ENCODE measurements at regions not wholly inside any gene's neighbourhood (a gene's known extent, or its start where the extent isn't known, plus 50 kb on each side); places are given as distances from the start of the nearest gene placed in this dataset.

DNA sequence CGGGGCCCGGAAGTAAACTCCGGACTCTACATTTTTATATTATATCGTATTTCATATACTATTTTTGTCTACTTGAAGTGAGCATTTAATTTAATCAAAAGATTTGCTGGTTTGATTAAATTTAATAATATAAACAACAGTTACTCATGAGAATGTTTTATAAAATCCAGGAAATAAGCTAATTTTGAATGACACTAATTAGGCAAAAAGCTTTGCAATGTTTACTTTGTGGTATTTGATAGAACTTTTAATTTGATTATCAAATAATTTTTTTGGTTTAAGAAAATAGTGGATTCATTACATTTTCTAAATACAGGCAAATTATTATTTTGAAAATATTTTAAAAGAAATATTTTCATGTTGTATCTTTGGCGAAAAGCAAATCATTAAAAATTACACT lies 900.4 kb upstream of the CDH2 start:
- Histone ChIP-seq H3K4me1 (ENCODE audit: control insufficient read depth, insufficient read depth, low read length) (no peaks in the 10 kb centered on the region), H3K9me3 (ENCODE audit: control insufficient read depth, insufficient read depth, low read depth, low read length) (no peaks in the 10 kb centered on the region), H3K27ac (ENCODE audit: low read length) (no peak overlapping the region), H3K4me3 (ENCODE audit: low read depth in 2 of 2, low read length in 2 of 2) (no peak overlapping the region), H3K27me3 (ENCODE audit: control insufficient read depth, insufficient read depth, low read length) (no peaks in the 10 kb centered on the region), H3K36me3 (ENCODE audit: control insufficient read depth, insufficient read depth, low read length) (no peaks in the 10 kb centered on the region)
- DNase-seq (ENCODE audit: low read depth, low spot score) (no peak), ATAC-seq (no peak)
- intact Hi-C loops (cut with micrococcal nuclease; ENCODE audit: unreplicated experiment), result no loop called here
- no peak for TF ChIP-seq POLR2AphosphoS5 (IDR thresholded peaks at IDR 0.05; ENCODE audit: low read depth, low read length)
- BruUV-seq (replicated peaks), result no TSS peak
- in situ Hi-C loops (cut with HindIII; ENCODE audit: low pct_unique_long_range_greater_than_20kb, low sequenced_read_pairs), result no loop called here
- CTCF ChIA-PET, result no interaction called here
- POLR2A ChIA-PET, result no interaction called here

DNA sequence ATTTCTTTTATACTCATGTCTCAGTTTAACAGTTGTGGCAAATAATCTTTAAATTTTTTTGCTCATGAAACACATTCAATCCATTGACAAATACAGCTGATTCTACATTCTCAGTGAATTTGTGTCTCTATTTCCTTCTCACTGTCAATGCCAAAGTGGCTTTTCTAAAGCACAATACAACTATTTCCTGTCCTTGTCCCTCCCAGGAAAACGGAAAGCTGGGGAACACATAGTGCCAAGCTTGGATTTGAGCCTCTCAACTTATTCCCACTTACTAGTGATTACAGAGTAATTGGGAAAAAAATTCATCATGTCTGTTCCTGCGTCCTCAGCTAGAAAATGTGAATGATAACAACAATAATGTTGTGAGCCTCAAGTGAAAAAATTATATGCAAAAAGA lies 899.7 kb upstream of the CDH2 start:
- POLR2A ChIA-PET, result no interaction called here

GRCh38 chr18:29074147-29074546 lies 897.2 kb upstream of the CDH2 start:
- no TSS peak for BruUV-seq (replicated peaks)

More for the DNA sequence above, 899.7 kb upstream of the CDH2 start:
- in situ Hi-C loops (cut with HindIII; ENCODE audit: low pct_unique_long_range_greater_than_20kb, low sequenced_read_pairs), result no loop called here
- Histone ChIP-seq H3K4me3 (ENCODE audit: low read depth in 2 of 2, low read length in 2 of 2) (no peak overlapping the region), H3K9me3 (ENCODE audit: control insufficient read depth, insufficient read depth, low read depth, low read length) (no peaks in the 10 kb centered on the region), H3K36me3 (ENCODE audit: control insufficient read depth, insufficient read depth, low read length) (no peaks in the 10 kb centered on the region), H3K27me3 (ENCODE audit: control insufficient read depth, insufficient read depth, low read length) (no peaks in the 10 kb centered on the region), H3K27ac (ENCODE audit: low read length) (no peak overlapping the region), H3K4me1 (ENCODE audit: control insufficient read depth, insufficient read depth, low read length) (no peaks in the 10 kb centered on the region)
- no peak for DNase-seq (ENCODE audit: low read depth, low spot score)
- no peak for ATAC-seq
- TF ChIP-seq, protein P1, sequence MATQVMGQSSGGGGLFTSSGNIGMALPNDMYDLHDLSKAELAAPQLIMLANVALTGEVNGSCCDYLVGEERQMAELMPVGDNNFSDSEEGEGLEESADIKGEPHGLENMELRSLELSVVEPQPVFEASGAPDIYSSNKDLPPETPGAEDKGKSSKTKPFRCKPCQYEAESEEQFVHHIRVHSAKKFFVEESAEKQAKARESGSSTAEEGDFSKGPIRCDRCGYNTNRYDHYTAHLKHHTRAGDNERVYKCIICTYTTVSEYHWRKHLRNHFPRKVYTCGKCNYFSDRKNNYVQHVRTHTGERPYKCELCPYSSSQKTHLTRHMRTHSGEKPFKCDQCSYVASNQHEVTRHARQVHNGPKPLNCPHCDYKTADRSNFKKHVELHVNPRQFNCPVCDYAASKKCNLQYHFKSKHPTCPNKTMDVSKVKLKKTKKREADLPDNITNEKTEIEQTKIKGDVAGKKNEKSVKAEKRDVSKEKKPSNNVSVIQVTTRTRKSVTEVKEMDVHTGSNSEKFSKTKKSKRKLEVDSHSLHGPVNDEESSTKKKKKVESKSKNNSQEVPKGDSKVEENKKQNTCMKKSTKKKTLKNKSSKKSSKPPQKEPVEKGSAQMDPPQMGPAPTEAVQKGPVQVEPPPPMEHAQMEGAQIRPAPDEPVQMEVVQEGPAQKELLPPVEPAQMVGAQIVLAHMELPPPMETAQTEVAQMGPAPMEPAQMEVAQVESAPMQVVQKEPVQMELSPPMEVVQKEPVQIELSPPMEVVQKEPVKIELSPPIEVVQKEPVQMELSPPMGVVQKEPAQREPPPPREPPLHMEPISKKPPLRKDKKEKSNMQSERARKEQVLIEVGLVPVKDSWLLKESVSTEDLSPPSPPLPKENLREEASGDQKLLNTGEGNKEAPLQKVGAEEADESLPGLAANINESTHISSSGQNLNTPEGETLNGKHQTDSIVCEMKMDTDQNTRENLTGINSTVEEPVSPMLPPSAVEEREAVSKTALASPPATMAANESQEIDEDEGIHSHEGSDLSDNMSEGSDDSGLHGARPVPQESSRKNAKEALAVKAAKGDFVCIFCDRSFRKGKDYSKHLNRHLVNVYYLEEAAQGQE (IDR thresholded peaks at IDR 0.05; ENCODE audit: insufficient read depth in 1 of 2, low read depth in 2 of 2, low read length in 1 of 2), result no peak
- TF ChIP-seq TCF7L2 (IDR thresholded peaks at IDR 0.05; ENCODE audit: low read depth, low read length) (no peak), SIN3A (IDR thresholded peaks at IDR 0.05; ENCODE audit: borderline replicate concordance, insufficient read depth, low read depth, low read length) (no peak)
- TF ChIP-seq, protein P2, sequence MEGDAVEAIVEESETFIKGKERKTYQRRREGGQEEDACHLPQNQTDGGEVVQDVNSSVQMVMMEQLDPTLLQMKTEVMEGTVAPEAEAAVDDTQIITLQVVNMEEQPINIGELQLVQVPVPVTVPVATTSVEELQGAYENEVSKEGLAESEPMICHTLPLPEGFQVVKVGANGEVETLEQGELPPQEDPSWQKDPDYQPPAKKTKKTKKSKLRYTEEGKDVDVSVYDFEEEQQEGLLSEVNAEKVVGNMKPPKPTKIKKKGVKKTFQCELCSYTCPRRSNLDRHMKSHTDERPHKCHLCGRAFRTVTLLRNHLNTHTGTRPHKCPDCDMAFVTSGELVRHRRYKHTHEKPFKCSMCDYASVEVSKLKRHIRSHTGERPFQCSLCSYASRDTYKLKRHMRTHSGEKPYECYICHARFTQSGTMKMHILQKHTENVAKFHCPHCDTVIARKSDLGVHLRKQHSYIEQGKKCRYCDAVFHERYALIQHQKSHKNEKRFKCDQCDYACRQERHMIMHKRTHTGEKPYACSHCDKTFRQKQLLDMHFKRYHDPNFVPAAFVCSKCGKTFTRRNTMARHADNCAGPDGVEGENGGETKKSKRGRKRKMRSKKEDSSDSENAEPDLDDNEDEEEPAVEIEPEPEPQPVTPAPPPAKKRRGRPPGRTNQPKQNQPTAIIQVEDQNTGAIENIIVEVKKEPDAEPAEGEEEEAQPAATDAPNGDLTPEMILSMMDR (IDR thresholded peaks at IDR 0.05), result no peak
- CTCF ChIA-PET, result no interaction called here
- intact Hi-C loops (cut with micrococcal nuclease; ENCODE audit: unreplicated experiment), result no loop called here
- no TSS peak for BruUV-seq (replicated peaks)

More at GRCh38 chr18:29074147-29074546, 897.2 kb upstream of the CDH2 start:
- ChIA-PET POLR2A (no interaction called here), CTCF (no interaction called here)
- no peaks in the 10 kb centered on the region for H3K4me1 ChIP-seq (ENCODE audit: control insufficient read depth, insufficient read depth, low read length)
- in situ Hi-C loops (cut with HindIII; ENCODE audit: low pct_unique_long_range_greater_than_20kb, low sequenced_read_pairs), result no loop called here
- no peak overlapping the region for H3K4me3 ChIP-seq (ENCODE audit: low read depth in 2 of 2, low read length in 2 of 2)
- intact Hi-C loops (cut with micrococcal nuclease; ENCODE audit: unreplicated experiment), result no loop called here
- no peak overlapping the region for H3K27ac ChIP-seq (ENCODE audit: low read length)
- ATAC-seq (no peak), DNase-seq (ENCODE audit: low read depth, low spot score) (no peak)
- TF ChIP-seq, protein P1 (IDR thresholded peaks at IDR 0.05; ENCODE audit: insufficient read depth in 1 of 2, low read depth in 2 of 2, low read length in 1 of 2), result no peak
- TF ChIP-seq POLR2AphosphoS5 (IDR thresholded peaks at IDR 0.05; ENCODE audit: low read depth, low read length), result no peak
- TF ChIP-seq, protein P2 (IDR thresholded peaks at IDR 0.05), result no peak
- H3K36me3 ChIP-seq (ENCODE audit: control insufficient read depth, insufficient read depth, low read length), result no peaks in the 10 kb centered on the region
- no peaks in the 10 kb centered on the region for H3K9me3 ChIP-seq (ENCODE audit: control insufficient read depth, insufficient read depth, low read depth, low read length)
- H3K27me3 ChIP-seq (ENCODE audit: control insufficient read depth, insufficient read depth, low read length), result no peaks in the 10 kb centered on the region

All from Panc1 (cell line).